Activated T-cell treated with anti-CD3 and anti-CD28 coated beads for 4 hours (primary cell): ENCODE measurements at regions not wholly inside any gene's neighbourhood (a gene's known extent, or its start where the extent isn't known, plus 50 kb on each side); places are given as distances from the start of the nearest gene placed in this dataset.

Experiments used
- DNase-seq: peaks from one replicate; pipeline ENCODE4 v3.0.0-alpha.2; 2020

- no peak for DNase-seq
These were observed 502.0 kb downstream of the SLC4A3 start for GRCh38 chr2:220129391-220129790.

- no peak for DNase-seq
These were observed 507.5 kb downstream of the SLC4A3 start for GRCh38 chr2:220134756-220135534.

- DNase-seq, result no peak
These were observed 515.9 kb downstream of the SLC4A3 start for GRCh38 chr2:220143336-220143735.

- DNase-seq, result no peak
These were observed 517.0 kb downstream of the SLC4A3 start for GRCh38 chr2:220144411-220144810.

- DNase-seq, result no peak
These were observed 520.0 kb downstream of the SLC4A3 start for GRCh38 chr2:220147161-220148038.

- DNase-seq, result no peak
These were observed 521.2 kb downstream of the SLC4A3 start for GRCh38 chr2:220148471-220149248.

GRCh38 chr2:220151341-220151740 is 523.9 kb downstream of the SLC4A3 start:
- no peak for DNase-seq

GRCh38 chr2:220152281-220152935 is 525.0 kb downstream of the SLC4A3 start:
- DNase-seq, result no peak

GRCh38 chr2:220153118-220153517 is 525.7 kb downstream of the SLC4A3 start:
- no peak for DNase-seq

- DNase-seq, result no peak
These were observed 526.9 kb downstream of the SLC4A3 start for GRCh38 chr2:220154304-220154703.

GRCh38 chr2:220157312-220157711 is 529.9 kb downstream of the SLC4A3 start:
- DNase-seq, result no peak

GRCh38 chr2:220159738-220160137 is 532.3 kb downstream of the SLC4A3 start:
- DNase-seq, result no peak

- DNase-seq, result no peak
These were observed 534.9 kb downstream of the SLC4A3 start for GRCh38 chr2:220162320-220162719.

GRCh38 chr2:220163486-220163885 is 536.1 kb downstream of the SLC4A3 start:
- DNase-seq, result no peak

- DNase-seq, result no peak
These were observed 538.0 kb downstream of the SLC4A3 start for GRCh38 chr2:220165401-220165800.

- no peak for DNase-seq
These were observed 539.2 kb downstream of the SLC4A3 start for GRCh38 chr2:220166616-220167015.

- no peak for DNase-seq
These were observed 540.5 kb downstream of the SLC4A3 start for GRCh38 chr2:220167956-220168355.

GRCh38 chr2:220168891-220169546 is 541.6 kb downstream of the SLC4A3 start:
- no peak for DNase-seq

- DNase-seq, result no peak
These were observed 547.4 kb downstream of the SLC4A3 start for GRCh38 chr2:220174826-220175225.

- DNase-seq, result no peak
These were observed 548.5 kb downstream of the SLC4A3 start for GRCh38 chr2:220175967-220176366.

GRCh38 chr2:220178991-220179695 is 551.7 kb downstream of the SLC4A3 start:
- DNase-seq, result no peak
